COR-L47 (cell line): ENCODE measurements at regions not wholly inside any gene's neighbourhood (a gene's known extent, or its start where the extent isn't known, plus 50 kb on each side); places are given as distances from the start of the nearest gene placed in this dataset.

ENCODE experiments used
- DNase-seq: peaks from one replicate; lab custom pipeline; 2025; lab: John Stamatoyannopoulos, UW

- DNase-seq, result peak; percentile 72
Observed at GRCh38 chr13:23488442-23488841, 54.9 kb upstream of the SACS start.

- no peak for DNase-seq
Observed at GRCh38 chr13:23496255-23496654, 62.8 kb upstream of the SACS start.

- no peak for DNase-seq
Observed at GRCh38 chr13:23497191-23497590, 63.7 kb upstream of the SACS start.

- no peak for DNase-seq
Observed at GRCh38 chr13:23500849-23501248, 67.3 kb upstream of the SACS start.

GRCh38 chr13:23504180-23504579, 66.0 kb upstream of the TNFRSF19 start:
- no peak for DNase-seq

GRCh38 chr13:23505007-23505406, 65.2 kb upstream of the TNFRSF19 start:
- no peak for DNase-seq

GRCh38 chr13:23506071-23506806, 64.0 kb upstream of the TNFRSF19 start:
- no peak for DNase-seq

GRCh38 chr13:23506807-23507291, 63.4 kb upstream of the TNFRSF19 start:
- DNase-seq, result no peak

- DNase-seq, result no peak
Observed at GRCh38 chr13:23509781-23510543, 60.2 kb upstream of the TNFRSF19 start.

GRCh38 chr13:23510544-23510916, 59.7 kb upstream of the TNFRSF19 start:
- no peak for DNase-seq

- DNase-seq, result peak; percentile 2
Observed at GRCh38 chr13:23510979-23511735, 59.1 kb upstream of the TNFRSF19 start.

- DNase-seq, result no peak
Observed at GRCh38 chr13:23512762-23513395, 57.3 kb upstream of the TNFRSF19 start.

- no peak for DNase-seq
Observed at GRCh38 chr13:23513455-23513854, 56.8 kb upstream of the TNFRSF19 start.

- no peak for DNase-seq
Observed at GRCh38 chr13:23514076-23514475, 56.1 kb upstream of the TNFRSF19 start.

- no peak for DNase-seq
Observed at GRCh38 chr13:23515116-23515515, 55.1 kb upstream of the TNFRSF19 start.

GRCh38 chr13:23516190-23516589, 54.0 kb upstream of the TNFRSF19 start:
- DNase-seq, result no peak

GRCh38 chr13:23516702-23517101, 53.5 kb upstream of the TNFRSF19 start:
- no peak for DNase-seq

GRCh38 chr13:23518231-23518630, 52.0 kb upstream of the TNFRSF19 start:
- DNase-seq, result no peak
